ENCODE measurements at regions not wholly inside any gene's neighbourhood (a gene's known extent, or its start where the extent isn't known, plus 50 kb on each side); places are given as distances from the start of the nearest gene placed in this dataset.
A peak's percentile ranks its signal among the peaks of the same experiment; 100 is the strongest.
"Not testable (repeated sequence)": the region's sequence is repeated elsewhere in the genome, so short reads cannot be mapped to it uniquely, and the experiment has no call there.

DNA sequence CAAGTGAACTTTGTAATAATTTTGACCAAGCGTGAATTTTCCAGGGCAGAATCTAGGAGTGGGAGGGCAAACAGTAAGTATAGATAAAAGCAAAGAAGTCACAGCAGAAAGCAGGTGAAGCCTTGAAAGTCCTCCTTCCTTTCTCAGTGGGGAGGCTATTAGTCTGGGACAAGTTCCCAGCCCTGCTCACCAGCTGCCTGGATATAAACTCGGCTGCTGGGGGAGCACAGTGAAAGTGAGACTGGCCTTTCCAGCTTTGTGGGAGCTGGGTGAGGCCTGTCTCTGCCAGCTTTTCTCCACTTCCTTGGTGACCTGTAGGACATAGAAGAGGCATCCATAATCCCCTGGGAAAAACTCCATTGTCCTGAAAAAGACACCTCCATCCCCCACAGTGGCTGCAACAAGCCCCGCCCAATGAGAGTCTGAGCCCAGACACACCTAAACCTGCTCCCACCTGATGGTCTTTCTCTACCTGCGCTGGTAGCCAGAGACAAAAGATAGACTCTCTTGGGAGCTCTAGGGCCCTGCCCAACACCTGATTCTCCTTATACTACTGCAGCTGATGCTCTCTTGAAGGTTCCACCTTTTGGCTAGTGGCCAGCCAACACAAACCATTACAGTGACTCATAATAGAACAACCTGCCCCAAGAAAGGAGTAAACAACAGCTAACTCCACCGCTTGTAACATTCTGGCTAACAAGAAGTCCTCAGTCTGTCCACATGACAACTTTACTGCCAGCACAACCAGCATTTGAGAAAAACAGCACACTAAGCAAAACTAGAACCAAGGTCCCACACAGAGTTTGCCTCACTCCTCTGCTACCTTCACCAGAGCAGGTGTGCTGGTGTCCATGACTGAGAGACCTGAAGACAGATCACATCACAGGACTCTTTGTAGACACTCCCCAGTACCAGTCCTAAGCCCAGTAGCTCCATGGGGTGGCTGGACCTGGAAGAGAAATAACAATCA lies 252.2 kb upstream of the SLITRK6 start:
- no peak for DNase-seq (ENCODE audit: low read depth, low spot score)

- no peak for DNase-seq (ENCODE audit: low read depth, low spot score)
Measured at GRCh38 chr13:86038490-86038889, 239.3 kb upstream of the SLITRK6 start.

GRCh38 chr13:86020351-86021002 lies 221.3 kb upstream of the SLITRK6 start:
- DNase-seq (ENCODE audit: low read depth, low spot score) = peak; percentile 42

- no peak for DNase-seq (ENCODE audit: low read depth, low spot score)
Measured at GRCh38 chr13:86006317-86006716, 207.1 kb upstream of the SLITRK6 start.

DNA sequence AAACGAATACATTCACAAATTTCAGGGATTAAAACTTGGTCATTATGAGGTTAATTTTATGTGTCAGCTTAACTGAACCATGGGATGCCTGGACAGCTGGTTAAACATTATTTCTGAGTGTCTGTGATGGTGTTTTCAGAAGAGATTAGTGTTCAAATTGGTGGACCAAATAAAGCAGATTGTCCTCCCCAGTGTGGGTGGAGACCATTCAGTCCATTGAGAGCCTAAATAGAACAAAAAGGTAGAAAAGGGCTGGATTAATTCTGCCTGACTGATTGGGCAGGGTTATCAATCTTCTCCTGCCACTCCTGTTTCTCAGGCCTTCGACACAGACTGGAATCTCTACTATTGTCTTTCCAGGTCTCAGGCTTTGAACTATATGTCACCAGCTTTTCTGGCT lies 203.8 kb upstream of the SLITRK6 start:
- DNase-seq (ENCODE audit: low read depth, low spot score) = no peak

GRCh38 chr13:86000546-86000945 lies 201.3 kb upstream of the SLITRK6 start:
- no peak for DNase-seq (ENCODE audit: low read depth, low spot score)

DNA sequence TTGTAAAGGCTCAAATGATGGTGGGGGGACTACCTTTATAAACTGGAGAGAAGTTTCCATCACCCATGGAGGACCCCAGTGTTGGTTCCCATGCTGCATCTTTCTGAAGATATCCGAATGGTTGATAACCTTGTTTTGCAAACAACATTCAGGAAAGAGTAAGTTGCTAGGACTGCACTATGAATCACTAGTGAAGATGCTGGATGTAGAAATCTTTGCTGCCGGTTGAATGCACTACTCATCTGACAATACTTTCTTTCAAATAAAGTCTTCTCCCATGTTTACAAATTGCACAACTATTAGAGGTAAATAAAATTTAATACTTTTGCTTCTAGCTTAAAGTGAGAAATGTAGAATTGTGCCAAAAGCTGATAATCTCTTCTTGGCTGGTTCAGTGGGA lies 198.4 kb upstream of the SLITRK6 start:
- no peak for DNase-seq (ENCODE audit: low read depth, low spot score)

DNA sequence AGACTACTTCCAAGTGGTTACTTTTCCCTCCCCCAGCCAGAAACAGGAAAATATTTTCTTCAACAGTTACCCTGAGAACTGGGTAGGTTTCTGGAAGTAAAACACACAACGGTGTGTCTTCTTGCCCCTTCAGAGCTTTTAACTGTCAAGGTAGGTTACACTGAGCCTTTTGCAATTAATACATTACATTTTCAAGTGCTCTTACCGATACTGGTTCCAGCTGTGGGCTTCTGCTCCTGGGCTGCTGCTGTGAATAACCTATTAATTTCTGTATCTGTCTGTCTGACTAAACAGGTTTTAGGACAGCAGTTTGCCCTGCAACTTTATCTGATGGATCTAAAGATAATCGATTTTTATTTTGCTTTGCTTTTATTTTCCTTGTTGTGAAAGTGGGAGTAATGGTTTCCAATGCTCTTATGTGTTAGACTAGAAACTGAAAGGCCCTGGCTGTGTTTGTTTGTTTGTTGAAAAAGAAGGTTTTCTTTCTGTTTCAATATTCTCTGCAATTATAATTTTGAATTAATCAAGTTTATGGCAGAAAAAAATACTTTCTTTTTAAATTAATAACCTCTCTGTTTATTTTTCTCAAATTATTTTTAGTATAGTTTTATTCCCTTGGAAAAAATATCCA lies 196.7 kb upstream of the SLITRK6 start:
- DNase-seq (ENCODE audit: low read depth, low spot score) = no peak

- DNase-seq (ENCODE audit: low read depth, low spot score) = no peak
Measured at GRCh38 chr13:85993567-85993966, 194.3 kb upstream of the SLITRK6 start.

DNA sequence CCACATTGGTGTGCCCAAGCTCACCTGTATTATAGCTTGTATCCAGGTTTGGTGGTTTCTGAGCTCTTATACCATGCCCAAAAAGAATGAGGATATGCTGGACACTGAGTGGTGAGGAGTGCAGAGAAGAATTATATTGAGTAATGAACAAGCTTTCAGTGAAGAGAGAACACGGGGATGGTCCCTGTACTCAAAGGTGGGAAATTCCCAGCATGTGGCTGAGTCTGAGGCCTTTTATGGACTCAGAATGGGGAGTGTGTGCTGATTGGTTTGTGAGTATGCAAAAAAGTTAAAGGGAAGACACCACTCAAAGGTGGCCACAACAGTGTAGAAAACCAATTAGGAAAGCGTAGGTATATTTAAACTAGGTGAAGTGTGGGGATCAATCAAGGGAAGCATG lies 191.2 kb upstream of the SLITRK6 start:
- no peak for DNase-seq (ENCODE audit: low read depth, low spot score)

GRCh38 chr13:85985797-85986196 lies 186.6 kb upstream of the SLITRK6 start:
- DNase-seq (ENCODE audit: low read depth, low spot score) = peak; percentile 5

- no peak for DNase-seq (ENCODE audit: low read depth, low spot score)
Measured at GRCh38 chr13:85982102-85982501, 182.9 kb upstream of the SLITRK6 start.

GRCh38 chr13:85980447-85980846 lies 181.2 kb upstream of the SLITRK6 start:
- DNase-seq (ENCODE audit: low read depth, low spot score) = not testable (repeated sequence)

DNA sequence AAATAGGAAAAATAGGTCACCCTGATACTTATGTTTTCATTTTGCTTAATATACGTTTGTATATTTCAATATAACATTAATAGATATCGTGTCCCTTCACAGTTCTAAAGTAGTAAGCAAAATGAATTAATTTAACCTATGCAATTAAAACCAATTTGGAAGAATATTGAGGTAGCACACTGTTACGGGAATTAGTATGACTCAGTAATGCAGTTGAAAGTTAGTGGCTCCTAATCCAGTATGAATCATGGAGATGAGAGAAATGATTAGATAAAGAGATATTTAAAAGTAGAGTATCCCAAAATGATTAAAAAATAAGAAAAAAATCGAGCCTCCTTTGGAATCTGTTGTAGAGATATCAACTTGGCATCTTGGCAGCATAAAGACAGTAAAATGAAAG lies 177.0 kb upstream of the SLITRK6 start:
- DNase-seq (ENCODE audit: low read depth, low spot score) = no peak

GRCh38 chr13:85974608-85975366 lies 175.6 kb upstream of the SLITRK6 start:
- DNase-seq (ENCODE audit: low read depth, low spot score) = no peak

DNA sequence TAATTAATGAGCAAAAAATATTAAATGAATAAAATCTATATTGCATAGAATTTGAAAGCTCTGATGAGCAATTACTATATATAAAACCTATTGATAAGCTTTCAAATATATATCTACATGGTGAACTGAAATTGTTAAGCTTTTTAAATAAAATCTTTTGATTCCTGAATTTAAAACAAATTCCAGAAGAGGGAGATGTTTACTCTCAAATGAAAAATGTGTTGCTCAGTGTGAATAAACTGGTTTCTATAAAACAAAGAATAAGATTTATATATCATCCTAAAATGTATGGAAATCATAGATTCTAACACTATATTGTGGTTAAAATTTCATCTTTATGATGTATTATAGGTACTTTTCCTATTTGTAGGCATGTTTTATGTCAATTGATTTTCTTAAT lies 171.5 kb upstream of the SLITRK6 start:
- no peak for DNase-seq (ENCODE audit: low read depth, low spot score)

- no peak for DNase-seq (ENCODE audit: low read depth, low spot score)
Measured at GRCh38 chr13:85969331-85969730, 170.1 kb upstream of the SLITRK6 start.

DNA sequence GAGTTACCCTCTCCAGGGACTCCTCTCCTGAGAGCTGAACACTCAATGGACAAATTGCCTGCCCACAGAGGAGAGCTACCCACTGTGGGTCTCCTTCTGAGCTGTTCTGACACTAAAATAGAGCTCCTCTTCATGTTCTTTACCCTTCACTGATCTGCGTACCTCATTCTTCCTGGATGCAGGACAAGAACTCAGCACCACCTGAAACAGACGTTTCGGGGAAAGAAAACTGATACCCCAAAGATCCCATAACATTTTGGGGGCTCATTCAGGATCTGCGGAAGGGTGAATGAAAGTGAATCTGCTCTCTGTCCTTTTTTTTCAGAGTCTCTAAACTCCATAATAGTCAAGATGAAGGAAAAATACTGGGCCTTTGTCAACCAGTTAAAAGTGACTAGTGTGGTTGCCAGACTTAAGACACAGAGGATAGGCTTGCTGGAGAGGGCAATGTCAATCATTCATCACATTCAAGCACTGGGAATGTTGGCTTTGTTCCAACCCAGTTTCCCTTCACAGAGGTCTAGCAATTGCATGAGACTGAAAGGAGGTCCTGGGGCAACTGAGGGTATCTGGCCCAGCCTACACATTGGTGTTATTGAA lies 136.7 kb upstream of the SLITRK6 start:
- DNase-seq (ENCODE audit: low read depth, low spot score) = no peak

- no peak for DNase-seq (ENCODE audit: low read depth, low spot score)
Measured at GRCh38 chr13:85930108-85930507, 130.9 kb upstream of the SLITRK6 start.

- no peak for DNase-seq (ENCODE audit: low read depth, low spot score)
Measured at GRCh38 chr13:85910962-85911361, 111.7 kb upstream of the SLITRK6 start.

DNA sequence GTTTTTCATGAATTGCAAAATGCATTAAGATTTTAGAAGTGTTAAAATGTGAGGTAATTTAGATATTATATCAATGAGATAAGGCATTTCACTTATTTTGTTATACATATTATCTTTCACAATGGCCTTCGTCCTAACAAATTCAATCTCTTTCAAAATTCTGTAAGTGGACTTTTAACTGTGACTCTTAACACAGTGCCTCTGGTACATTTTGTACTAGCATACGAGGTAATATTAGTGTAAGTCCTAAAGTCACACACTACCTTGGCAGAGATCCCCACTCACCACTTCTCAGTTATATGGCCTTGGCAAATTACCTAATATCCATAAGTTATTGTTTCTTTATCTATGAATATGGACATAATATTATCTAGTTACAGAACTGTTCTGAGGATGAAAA lies 101.3 kb upstream of the SLITRK6 start:
- DNase-seq (ENCODE audit: low read depth, low spot score) = no peak
